Breast epithelium (tissue), 4 donors: ENCODE measurements at regions not wholly inside any gene's neighbourhood (a gene's known extent, or its start where the extent isn't known, plus 50 kb on each side); places are given as distances from the start of the nearest gene placed in this dataset.

ENCODE experiments used
- DNase-seq, 2 donors: peaks; one replicate each; pipeline ENCODE4 v3.0.0-alpha.2; 2019; ENCODE audit warnings: low spot score in 2 of 2
- H3K27ac ChIP-seq, 2 donors: fragments of 200-600 bp; sonication (generic) in 1 of 2; one replicate each; pipeline ENCODE4 v1.5.1; 2016 to 2019; ENCODE audit warnings: mild to moderate bottlenecking in 1 of 2
- H3K27me3 ChIP-seq, 2 donors: fragments of 200-600 bp; sonication (generic) in 1 of 2; one replicate each; pipeline versions ENCODE4 v1.5.1 to v1.6.0; 2017 to 2019; ENCODE audit warnings: control low read depth in 1 of 2, mild to moderate bottlenecking in 1 of 2
- H3K36me3 ChIP-seq: fragments of 200-600 bp; one replicate; pipeline ENCODE4 v1.5.1; 2019
- H3K4me1 ChIP-seq, 2 donors: fragments of 200-600 bp; sonication (generic); one replicate each; pipeline ENCODE4 v1.5.1; 2016 to 2019; ENCODE audit warnings: control low read depth in 1 of 2
- H3K4me3 ChIP-seq, 3 donors: fragments of 200-600 bp; sonication (generic); 1 replicate in 2 of 3; 2 replicates in 1 of 3; pipeline ENCODE4 v1.5.1; 2016 to 2019; ENCODE audit warnings: mild to moderate bottlenecking in 3 of 3, moderate library complexity in 2 of 3
- H3K9me3 ChIP-seq, 2 donors: fragments of 200-600 bp; sonication (generic) in 1 of 2; one replicate each; pipeline ENCODE4 v1.5.1; 2016 to 2019; ENCODE audit warnings: control low read depth in 1 of 2
- POLR2A ChIP-seq: fragments of 450-650 bp; IDR thresholded peaks from one replicate; pipeline ENCODE4 v1.6.1; 2016; ENCODE audit warnings: antibody characterized with exemption, mild to moderate bottlenecking, moderate library complexity
- POLR2AphosphoS5 ChIP-seq, 3 donors: sonication (generic); formaldehyde crosslinking; IDR thresholded peaks; one replicate each; pipeline ENCODE4 v1.6.1; 2017; ENCODE audit warnings: antibody characterized with exemption in 3 of 3
- intact Hi-C: fragments of 100-400 bp; cut with DNase I; formaldehyde crosslinking; loops from one replicate; pipeline ENCODE4 v1.15.1; 2023; ENCODE audit warnings: low total_unique reads
- TF ChIP-seq, protein P1 (sequence below), 3 donors: fragments of 450-650 bp; IDR thresholded peaks; one replicate each; pipeline ENCODE4 v1.5.1; 2016 to 2017; ENCODE audit warnings: antibody characterized with exemption in 3 of 3, mild to moderate bottlenecking in 3 of 3, moderate library complexity in 3 of 3

DNA sequence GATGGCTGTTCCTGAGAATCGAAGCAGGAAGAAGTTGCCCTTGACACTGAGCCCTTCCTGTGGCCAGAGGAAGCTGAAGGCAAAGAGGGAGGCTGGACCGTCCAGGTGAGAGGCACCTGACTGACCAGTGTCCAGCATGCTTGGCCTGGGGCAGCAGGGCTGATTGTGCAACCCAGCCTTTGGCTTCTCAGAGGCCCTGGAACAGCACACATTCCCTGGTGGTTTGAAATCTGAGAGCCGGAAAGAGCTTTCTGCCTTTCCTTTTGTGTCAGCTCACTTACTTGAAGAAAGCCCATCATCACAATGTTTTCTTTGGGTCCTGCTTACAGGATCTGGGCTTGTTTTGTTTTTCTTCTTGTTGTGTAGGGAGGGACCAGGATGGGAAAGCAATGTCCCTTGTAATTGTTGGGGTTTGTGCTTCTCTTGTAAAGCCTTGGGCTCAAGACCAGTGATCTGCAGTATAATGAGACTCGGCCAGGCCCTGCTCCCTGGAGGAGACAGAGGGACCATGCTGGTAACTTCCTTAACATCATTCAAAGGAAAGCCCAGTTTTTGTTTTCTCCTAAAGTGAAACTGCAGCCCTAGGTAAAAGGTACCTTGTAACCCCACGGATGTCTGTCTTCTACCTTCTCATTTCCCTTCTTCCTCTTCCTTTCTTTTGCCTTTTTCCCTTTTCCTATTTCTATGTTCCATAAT, 213.7 kb downstream of the NXNL2 start:
- H3K36me3 ChIP-seq: no peaks in the 10 kb centered on the region
- H3K4me3 ChIP-seq: no peak overlapping the region
- H3K9me3 ChIP-seq: no peaks in the 10 kb centered on the region
- H3K27ac ChIP-seq: peak overlapping the region; percentile 50 to 81
- no peaks in the 10 kb centered on the region for H3K4me1 ChIP-seq
- intact Hi-C loops: no loop called here
- H3K27me3 ChIP-seq: no peaks in the 10 kb centered on the region
- TF ChIP-seq POLR2A: no peak
- TF ChIP-seq POLR2AphosphoS5 (IDR thresholded peaks at IDR 0.05): peak in 1 of 3 donors; percentile 35
- DNase-seq: no peak

- Histone ChIP-seq H3K4me1 (no peaks in the 10 kb centered on the region), H3K36me3 (no peaks in the 10 kb centered on the region), H3K9me3 (no peaks in the 10 kb centered on the region), H3K27me3 (no peaks in the 10 kb centered on the region), H3K27ac (peak overlapping the region in 1 of 2 donors; percentile 81), H3K4me3 (no peak overlapping the region)
- intact Hi-C loops: no loop called here
- DNase-seq: no peak
- TF ChIP-seq, protein P1, sequence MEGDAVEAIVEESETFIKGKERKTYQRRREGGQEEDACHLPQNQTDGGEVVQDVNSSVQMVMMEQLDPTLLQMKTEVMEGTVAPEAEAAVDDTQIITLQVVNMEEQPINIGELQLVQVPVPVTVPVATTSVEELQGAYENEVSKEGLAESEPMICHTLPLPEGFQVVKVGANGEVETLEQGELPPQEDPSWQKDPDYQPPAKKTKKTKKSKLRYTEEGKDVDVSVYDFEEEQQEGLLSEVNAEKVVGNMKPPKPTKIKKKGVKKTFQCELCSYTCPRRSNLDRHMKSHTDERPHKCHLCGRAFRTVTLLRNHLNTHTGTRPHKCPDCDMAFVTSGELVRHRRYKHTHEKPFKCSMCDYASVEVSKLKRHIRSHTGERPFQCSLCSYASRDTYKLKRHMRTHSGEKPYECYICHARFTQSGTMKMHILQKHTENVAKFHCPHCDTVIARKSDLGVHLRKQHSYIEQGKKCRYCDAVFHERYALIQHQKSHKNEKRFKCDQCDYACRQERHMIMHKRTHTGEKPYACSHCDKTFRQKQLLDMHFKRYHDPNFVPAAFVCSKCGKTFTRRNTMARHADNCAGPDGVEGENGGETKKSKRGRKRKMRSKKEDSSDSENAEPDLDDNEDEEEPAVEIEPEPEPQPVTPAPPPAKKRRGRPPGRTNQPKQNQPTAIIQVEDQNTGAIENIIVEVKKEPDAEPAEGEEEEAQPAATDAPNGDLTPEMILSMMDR (IDR thresholded peaks at IDR 0.05): no peak
- TF ChIP-seq POLR2A: no peak
- no peak for TF ChIP-seq POLR2AphosphoS5 (IDR thresholded peaks at IDR 0.05)
Observed at GRCh38 chr9:88749420-88749819, 214.4 kb downstream of the NXNL2 start.

GRCh38 chr9:88750832-88751360, 215.9 kb downstream of the NXNL2 start:
- Histone ChIP-seq H3K27ac (no peak overlapping the region), H3K27me3 (no peaks in the 10 kb centered on the region), H3K9me3 (no peaks in the 10 kb centered on the region), H3K4me1 (no peaks in the 10 kb centered on the region), H3K4me3 (no peak overlapping the region), H3K36me3 (no peaks in the 10 kb centered on the region)
- TF ChIP-seq POLR2AphosphoS5 (IDR thresholded peaks at IDR 0.05): no peak
- TF ChIP-seq, protein P1 (IDR thresholded peaks at IDR 0.05): no peak
- TF ChIP-seq POLR2A: no peak
- intact Hi-C loops: no loop called here
- DNase-seq: no peak

- no peaks in the 10 kb centered on the region for H3K9me3 ChIP-seq
- H3K4me3 ChIP-seq: no peak overlapping the region
- no peaks in the 10 kb centered on the region for H3K4me1 ChIP-seq
Observed at GRCh38 chr9:88751781-88752180, 216.8 kb downstream of the NXNL2 start.

GRCh38 chr9:88753691-88754367, 218.9 kb downstream of the NXNL2 start:
- intact Hi-C loops: no loop called here
- TF ChIP-seq POLR2AphosphoS5 (IDR thresholded peaks at IDR 0.05): no peak
- TF ChIP-seq, protein P1 (IDR thresholded peaks at IDR 0.05): no peak
- TF ChIP-seq POLR2A: no peak
- Histone ChIP-seq H3K27me3 (no peaks in the 10 kb centered on the region), H3K9me3 (no peaks in the 10 kb centered on the region), H3K4me1 (no peaks in the 10 kb centered on the region), H3K27ac (peak overlapping the region in 1 of 2 donors; percentile 12), H3K36me3 (no peaks in the 10 kb centered on the region), H3K4me3 (no peak overlapping the region)
- no peak for DNase-seq

More at GRCh38 chr9:88751781-88752180, 216.8 kb downstream of the NXNL2 start:
- DNase-seq: no peak
- no peaks in the 10 kb centered on the region for H3K27me3 ChIP-seq
- no peaks in the 10 kb centered on the region for H3K36me3 ChIP-seq
- intact Hi-C loops: no loop called here
- no peak overlapping the region for H3K27ac ChIP-seq
- no peak for TF ChIP-seq POLR2A
- TF ChIP-seq, protein P1 (IDR thresholded peaks at IDR 0.05): no peak
- TF ChIP-seq POLR2AphosphoS5 (IDR thresholded peaks at IDR 0.05): no peak
